ENCODE measurements at regions not wholly inside any gene's neighbourhood (a gene's known extent, or its start where the extent isn't known, plus 50 kb on each side); places are given as distances from the start of the nearest gene placed in this dataset.
A peak's percentile ranks its signal among the peaks of the same experiment; 100 is the strongest.

DNA sequence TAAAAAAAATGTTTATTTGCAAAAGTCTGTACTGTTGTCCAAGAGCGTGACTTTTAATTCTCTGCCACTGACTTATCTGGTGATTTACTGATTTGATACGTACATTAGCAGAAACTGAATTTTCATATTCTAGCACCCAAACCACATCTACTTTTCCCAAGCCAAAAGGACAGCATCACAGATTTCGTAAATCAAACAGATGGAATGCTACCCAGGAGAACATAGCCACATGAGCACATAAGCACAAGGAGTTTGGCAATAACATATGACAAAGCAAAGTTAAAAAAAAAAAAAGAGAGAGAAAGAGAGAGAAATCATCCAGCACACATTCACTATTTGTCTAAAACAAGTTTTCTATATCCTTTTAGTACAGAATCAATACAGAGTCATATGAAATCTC, 83.7 kb downstream of the HINT1 start:
- no peaks in the 10 kb centered on the region for H3K9me3 ChIP-seq
- no peak for TF ChIP-seq FOXM1 (IDR thresholded peaks at IDR 0.05; ENCODE audit: low read depth)
- no peak for TF ChIP-seq YY1 (IDR thresholded peaks at IDR 0.05; ENCODE audit: low read depth)
- ChIA-PET POLR2A (no interaction called here), CTCF (no interaction called here)
- no peak overlapping the region for H3K4me3 ChIP-seq (ENCODE audit: low read depth in 2 of 2, low read length in 1 of 2)
- no peaks in the 10 kb centered on the region for H3K9me2 ChIP-seq
- no peaks in the 10 kb centered on the region for H3K27me3 ChIP-seq (ENCODE audit: insufficient read depth)
- H3K36me3 ChIP-seq (replicated peaks in 1 of 2; ENCODE audit: control insufficient read depth in 1 of 2, insufficient read depth in 2 of 2, low read length in 1 of 2), result no peaks in the 10 kb centered on the region
- H3K9ac ChIP-seq, result no peak overlapping the region
- DNase-seq, result no peak
- H3K4me1 ChIP-seq (ENCODE audit: control insufficient read depth in 1 of 2, insufficient read depth in 2 of 2, low read depth in 1 of 2, low read length in 1 of 2), result no peaks in the 10 kb centered on the region
- H3K27ac ChIP-seq (ENCODE audit: low read depth in 2 of 2, low read length in 1 of 2), result no peak overlapping the region
- no peak overlapping the region for H3K4me2 ChIP-seq
- H3K79me2 ChIP-seq (ENCODE audit: insufficient read depth), result no peaks in the 10 kb centered on the region
- H4K20me1 ChIP-seq (ENCODE audit: insufficient read depth), result no peaks in the 10 kb centered on the region
- 9% methylated on average over 3 of the region's 3 CpGs for WGBS (ENCODE audit: low lambda C conversion rate)
- H3F3A ChIP-seq (replicated peaks; ENCODE audit: insufficient read depth), result no peaks in the 10 kb centered on the region
- H2AFZ ChIP-seq (ENCODE audit: low read depth), result no peak overlapping the region

DNA sequence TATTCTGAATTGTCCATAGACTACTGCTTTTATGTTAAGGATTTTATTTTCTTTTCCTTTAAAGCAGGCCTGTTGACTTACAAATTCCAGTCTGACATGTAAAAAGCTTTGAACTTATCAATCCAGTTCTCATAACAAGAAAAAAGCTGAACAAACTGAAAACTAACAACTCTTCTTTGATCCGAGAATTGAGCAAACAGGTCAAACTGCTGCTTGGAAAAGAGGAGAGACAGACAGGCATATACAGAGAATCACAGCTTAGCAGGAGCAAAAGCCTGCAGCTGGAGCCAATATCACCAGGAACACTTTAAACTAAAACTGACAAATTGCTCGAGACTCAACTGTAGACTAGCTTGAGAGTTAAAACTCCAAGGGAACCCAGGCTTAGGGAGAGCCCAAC, 85.8 kb downstream of the HINT1 start:
- CTCF ChIA-PET, result no interaction called here
- Histone ChIP-seq H3K4me1 (ENCODE audit: control insufficient read depth in 1 of 2, insufficient read depth in 2 of 2, low read depth in 1 of 2, low read length in 1 of 2) (no peaks in the 10 kb centered on the region), H3F3A (replicated peaks; ENCODE audit: insufficient read depth) (no peaks in the 10 kb centered on the region), H4K20me1 (ENCODE audit: insufficient read depth) (no peaks in the 10 kb centered on the region), H3K4me3 (ENCODE audit: low read depth in 2 of 2, low read length in 1 of 2) (no peak overlapping the region), H3K9me2 (no peaks in the 10 kb centered on the region), H3K27ac (ENCODE audit: low read depth in 2 of 2, low read length in 1 of 2) (no peak overlapping the region), H3K36me3 (replicated peaks in 1 of 2; ENCODE audit: control insufficient read depth in 1 of 2, insufficient read depth in 2 of 2, low read length in 1 of 2) (no peaks in the 10 kb centered on the region), H3K4me2 (no peak overlapping the region), H2AFZ (ENCODE audit: low read depth) (no peak overlapping the region), H3K27me3 (ENCODE audit: insufficient read depth) (no peaks in the 10 kb centered on the region), H3K9ac (no peak overlapping the region), H3K79me2 (ENCODE audit: insufficient read depth) (no peaks in the 10 kb centered on the region), H3K9me3 (no peaks in the 10 kb centered on the region)
- POLR2A ChIA-PET, result no interaction called here
- no peak for DNase-seq
- TF ChIP-seq ELF1 (IDR thresholded peaks at IDR 0.05) (no peak), FOXJ3 (CRISPR knock-in tag; IDR thresholded peaks at IDR 0.05) (no peak), TEAD4 (IDR thresholded peaks at IDR 0.05; ENCODE audit: borderline replicate concordance, insufficient read depth) (no peak), MEF2A (IDR thresholded peaks at IDR 0.05; ENCODE audit: borderline replicate concordance, low read depth) (no peak), NFIC (IDR thresholded peaks at IDR 0.05; ENCODE audit: borderline replicate concordance) (no peak), GABPA (IDR thresholded peaks at IDR 0.05; ENCODE audit: low read depth) (no peak), RXRA (IDR thresholded peaks at IDR 0.05; ENCODE audit: borderline replicate concordance, low read depth) (no peak)
- WGBS (ENCODE audit: low lambda C conversion rate), result 4% methylated on average over 2 of the region's 2 CpGs

DNA sequence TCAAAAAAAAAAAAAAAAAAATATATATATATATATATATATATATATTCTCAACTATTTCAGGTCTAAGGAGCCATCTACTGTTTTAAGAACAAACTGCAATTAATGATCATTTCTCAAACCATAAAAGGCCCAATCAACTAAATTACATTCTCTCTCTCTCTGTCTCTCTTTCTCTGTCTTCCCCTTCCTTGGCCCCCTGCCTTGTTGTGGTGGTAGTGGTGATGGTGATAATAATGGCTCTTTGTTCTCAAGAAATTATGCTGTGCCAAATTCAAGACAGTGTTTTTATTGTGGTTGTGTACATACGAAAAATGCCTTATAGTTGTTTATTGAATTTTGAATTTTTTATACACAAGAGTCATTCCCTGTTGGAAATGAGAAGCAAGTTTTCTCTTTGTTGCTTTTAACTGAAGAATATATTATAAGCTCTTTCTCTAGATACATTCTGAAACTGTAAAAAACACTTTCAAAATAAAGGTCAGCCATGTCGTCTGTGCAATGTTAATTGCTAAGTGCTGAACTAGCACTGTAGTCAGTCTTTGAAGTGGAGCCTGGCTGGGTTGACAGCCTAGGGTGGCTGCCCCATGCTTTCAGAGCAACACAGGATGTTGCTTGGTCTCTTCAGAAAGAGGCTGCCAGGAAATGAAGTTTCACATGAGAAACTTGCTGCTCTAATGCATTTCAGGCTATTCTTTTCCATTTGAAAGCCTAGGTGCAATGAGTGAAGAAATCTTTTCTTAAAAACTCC, 96.0 kb downstream of the HINT1 start:
- no peak for DNase-seq
- POLR2A ChIA-PET, result no interaction called here
- Histone ChIP-seq H3K9ac (no peak overlapping the region), H3K36me3 (replicated peaks in 1 of 2; ENCODE audit: control insufficient read depth in 1 of 2, insufficient read depth in 2 of 2, low read length in 1 of 2) (no peaks in the 10 kb centered on the region), H3F3A (replicated peaks; ENCODE audit: insufficient read depth) (no peaks in the 10 kb centered on the region), H4K20me1 (ENCODE audit: insufficient read depth) (no peaks in the 10 kb centered on the region), H3K4me1 (ENCODE audit: control insufficient read depth in 1 of 2, insufficient read depth in 2 of 2, low read depth in 1 of 2, low read length in 1 of 2) (no peaks in the 10 kb centered on the region), H3K9me3 (no peaks in the 10 kb centered on the region), H3K4me3 (ENCODE audit: low read depth in 2 of 2, low read length in 1 of 2) (no peak overlapping the region), H3K4me2 (no peak overlapping the region), H2AFZ (ENCODE audit: low read depth) (0 out of 2 replicates have a peak overlapping the region, but pooled peaks have one; percentile 16), H3K79me2 (ENCODE audit: insufficient read depth) (no peaks in the 10 kb centered on the region), H3K27ac (ENCODE audit: low read depth in 2 of 2, low read length in 1 of 2) (no peak overlapping the region), H3K27me3 (ENCODE audit: insufficient read depth) (no peaks in the 10 kb centered on the region; the same call in 1 of the 2 replicates), H3K9me2 (no peaks in the 10 kb centered on the region)
- 12% methylated on average over 2 of the region's 2 CpGs for WGBS (ENCODE audit: low lambda C conversion rate)
- TF ChIP-seq, protein P1, sequence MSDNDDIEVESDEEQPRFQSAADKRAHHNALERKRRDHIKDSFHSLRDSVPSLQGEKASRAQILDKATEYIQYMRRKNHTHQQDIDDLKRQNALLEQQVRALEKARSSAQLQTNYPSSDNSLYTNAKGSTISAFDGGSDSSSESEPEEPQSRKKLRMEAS (IDR thresholded peaks at IDR 0.05; ENCODE audit: low read depth), result no peak
- CTCF ChIA-PET, result no interaction called here
